Keratinocyte (primary cell): ENCODE measurements at regions not wholly inside any gene's neighbourhood (a gene's known extent, or its start where the extent isn't known, plus 50 kb on each side); places are given as distances from the start of the nearest gene placed in this dataset.

Source experiments
- DNase-seq: peaks from one replicate; pipeline ENCODE4 v3.0.0-alpha.2; 2011; ENCODE audit warnings: low read depth, missing footprints, low spot score
- FAIRE-seq: peaks from 2 replicates; lab custom pipeline; 2011; peaks lifted over from hg19 to GRCh38; lab: Jason Lieb, UNC
- H2AFZ ChIP-seq: 2 replicates; pipeline ENCODE4 v1.6.0; 2012; ENCODE audit warnings: low read length, control low read depth, inconsistent platforms; ENCODE audit not compliant: control insufficient read depth
- H3K27ac ChIP-seq: 2 replicates; pipeline ENCODE4 v1.5.1; 2011; ENCODE audit warnings: low read length; ENCODE audit not compliant: control insufficient read depth, insufficient read depth
- H3K27me3 ChIP-seq: 3 replicates; pipeline ENCODE4 v1.6.0; 2011; ENCODE audit warnings: low read length; ENCODE audit not compliant: control insufficient read depth, insufficient read depth; ENCODE audit errors: extremely low read depth
- H3K36me3 ChIP-seq, 2 experiments: 2 replicates in 1 of 2; 3 replicates in 1 of 2; pipeline ENCODE4 v1.5.1; 2011; ENCODE audit warnings: low read length in 2 of 2, mild to moderate bottlenecking in 1 of 2; ENCODE audit not compliant: control insufficient read depth in 2 of 2, insufficient read depth in 2 of 2; ENCODE audit errors: extremely low read depth in 1 of 2
- H3K4me1 ChIP-seq: 3 replicates; pipeline ENCODE4 v1.5.1; 2011; ENCODE audit warnings: low read length; ENCODE audit not compliant: control insufficient read depth, insufficient read depth; ENCODE audit errors: extremely low read depth
- H3K4me2 ChIP-seq: 3 replicates; pipeline ENCODE4 v1.6.0; 2011; ENCODE audit warnings: low read depth, low read length; ENCODE audit not compliant: control insufficient read depth, insufficient read depth; ENCODE audit errors: extremely low read depth
- H3K4me3 ChIP-seq, 3 experiments: fragments of 200-600 bp in 1 of 3; sonication (generic) in 1 of 3; 2 replicates in 2 of 3; 3 replicates in 1 of 3; pipeline ENCODE4 v1.5.1; 2011 to 2016; ENCODE audit warnings: low read length in 3 of 3, mild to moderate bottlenecking in 3 of 3, control low read depth in 2 of 3, inconsistent platforms in 1 of 3, low read depth in 1 of 3, mixed read lengths in 1 of 3, mixed run types in 1 of 3, moderate library complexity in 1 of 3; ENCODE audit not compliant: control insufficient read depth in 2 of 3, insufficient read depth in 2 of 3; ENCODE audit errors: extremely low read depth in 1 of 3
- H3K79me2 ChIP-seq: 2 replicates; pipeline ENCODE4 v1.6.0; 2012; ENCODE audit warnings: low read length; ENCODE audit not compliant: control insufficient read depth, insufficient read depth
- H3K9ac ChIP-seq: 3 replicates; pipeline ENCODE4 v1.6.0; 2011; ENCODE audit warnings: low read length; ENCODE audit not compliant: control insufficient read depth, insufficient read depth; ENCODE audit errors: extremely low read depth
- H3K9me1 ChIP-seq: 3 replicates; pipeline ENCODE4 v1.6.0; 2011; ENCODE audit warnings: low read length; ENCODE audit not compliant: control insufficient read depth, insufficient read depth; ENCODE audit errors: extremely low read depth
- H3K9me3 ChIP-seq: 2 replicates; pipeline ENCODE4 v1.5.1; 2012; ENCODE audit warnings: low read depth, low read length; ENCODE audit not compliant: control insufficient read depth
- H4K20me1 ChIP-seq: 3 replicates; pipeline ENCODE4 v1.6.0; 2011; ENCODE audit warnings: low read length; ENCODE audit not compliant: control insufficient read depth, insufficient read depth; ENCODE audit errors: extremely low read depth
- CTCF ChIP-seq, 3 experiments: IDR thresholded peaks in 1 of 3; conservative IDR thresholded peaks in 1 of 3; optimal IDR thresholded peaks in 1 of 3; 2 replicates in 2 of 3; 3 replicates in 1 of 3; pipeline versions ENCODE3 to v1.5.1; 2011; ENCODE audit warnings: low read length in 3 of 3, mild to moderate bottlenecking in 3 of 3, moderate library complexity in 2 of 3, control low read depth in 1 of 3, inconsistent platforms in 1 of 3; ENCODE audit not compliant: insufficient read depth in 2 of 3; ENCODE audit errors: extremely low read depth in 1 of 3
- EZH2 ChIP-seq: IDR thresholded peaks from one replicate; pipeline ENCODE4 v1.6.1; 2012; ENCODE audit warnings: inconsistent platforms, mild to moderate bottlenecking, low read length, moderate library complexity
- dilution Hi-C: fragments of 300-500 bp; cut with MboI; formaldehyde crosslinking; loops from one replicate; pipeline ENCODE4 v1.7.0; 2020; ENCODE audit warnings: low sequenced_read_pairs; ENCODE audit not compliant: extremely low pct_ligation_motif_present

- Histone ChIP-seq H3K36me3 (no peaks in the 10 kb centered on the region), H3K27me3 (peaks cover 19% of the 10 kb centered on the region), H3K9me3 (no peaks in the 10 kb centered on the region), H3K4me1 (no peaks in the 10 kb centered on the region), H3K4me2 (no peak overlapping the region), H3K79me2 (no peaks in the 10 kb centered on the region), H4K20me1 (no peaks in the 10 kb centered on the region), H3K9me1 (no peaks in the 10 kb centered on the region), H3K9ac (no peak overlapping the region), H3K4me3 (no peak overlapping the region), H3K27ac (no peak overlapping the region), H2AFZ (no peak overlapping the region)
- TF ChIP-seq CTCF (optimal IDR thresholded peaks at IDR 0.05 in 1 of 3, IDR thresholded peaks at IDR 0.05 in 1 of 3, conservative IDR thresholded peaks at IDR 0.05 in 1 of 3; ENCODE audit: extremely low read depth in 1 of 3, insufficient read depth in 2 of 3, low read length in 3 of 3) (no peak), EZH2 (no peak)
- DNase-seq (no peak), FAIRE-seq (no peak)
- dilution Hi-C loops, result no loop called here
These were observed 55.3 kb upstream of the SLC6A6 start for GRCh38 chr3:14347110-14347509.

GRCh38 chr3:14351617-14352001 is 50.8 kb upstream of the SLC6A6 start:
- H3K9me3 ChIP-seq, result no peaks in the 10 kb centered on the region
- dilution Hi-C loops, result no loop called here
- no peak for DNase-seq

More at GRCh38 chr3:14351617-14352001, 50.8 kb upstream of the SLC6A6 start:
- H3K4me1 ChIP-seq, result no peaks in the 10 kb centered on the region
- H4K20me1 ChIP-seq, result no peaks in the 10 kb centered on the region
- TF ChIP-seq CTCF (optimal IDR thresholded peaks at IDR 0.05 in 1 of 3, IDR thresholded peaks at IDR 0.05 in 1 of 3, conservative IDR thresholded peaks at IDR 0.05 in 1 of 3; ENCODE audit: extremely low read depth in 1 of 3, insufficient read depth in 2 of 3, low read length in 3 of 3), result no peak
- no peak for TF ChIP-seq EZH2
- no peak overlapping the region for H2AFZ ChIP-seq
- no peak overlapping the region for H3K27ac ChIP-seq
- no peak for FAIRE-seq
- H3K4me3 ChIP-seq, result no peak overlapping the region
- no peak overlapping the region for H3K9ac ChIP-seq
- H3K36me3 ChIP-seq, result no peaks in the 10 kb centered on the region
- peaks cover 15% of the 10 kb centered on the region for H3K27me3 ChIP-seq
- no peaks in the 10 kb centered on the region for H3K9me1 ChIP-seq
- no peaks in the 10 kb centered on the region for H3K79me2 ChIP-seq
- H3K4me2 ChIP-seq, result no peak overlapping the region
